ENCODE measurements at regions not wholly inside any gene's neighbourhood (a gene's known extent, or its start where the extent isn't known, plus 50 kb on each side); places are given as distances from the start of the nearest gene placed in this dataset.

GRCh38 chr9:99361817-99362216 lies 139.7 kb downstream of the SEC61B start:
- DNase-seq (ENCODE audit: low spot score) (peak; percentile 45), ATAC-seq (peak; percentile 89)
- ChIA-PET CTCF (interaction anchor here (1.3 kb wide), 1 partner anchor 177 kb away, joined by 3 read pairs; no protein-coding TSS in a partner anchor), POLR2A (no interaction called here)
- TF ChIP-seq EMX1 (CRISPR knock-in tag; IDR thresholded peaks at IDR 0.05) (no peak), FOXP1 (CRISPR knock-in tag; IDR thresholded peaks at IDR 0.05; ENCODE audit: borderline replicate concordance) (no peak), ARID4B (CRISPR knock-in tag; IDR thresholded peaks at IDR 0.05; ENCODE audit: borderline replicate concordance) (no peak), E2F4 (CRISPR knock-in tag; IDR thresholded peaks at IDR 0.05; ENCODE audit: borderline replicate concordance, low read depth) (no peak), PRDM15 (CRISPR knock-in tag; IDR thresholded peaks at IDR 0.05) (no peak), MYBL2 (CRISPR knock-in tag; IDR thresholded peaks at IDR 0.05) (no peak), HMGA2 (CRISPR knock-in tag; IDR thresholded peaks at IDR 0.05) (no peak), GTF2I (CRISPR knock-in tag; conservative IDR thresholded peaks at IDR 0.05) (no peak), ESRRA (CRISPR knock-in tag; IDR thresholded peaks at IDR 0.05; ENCODE audit: borderline replicate concordance) (no peak), FOXJ3 (CRISPR knock-in tag; IDR thresholded peaks at IDR 0.05; ENCODE audit: borderline replicate concordance) (no peak), ZSCAN18 (CRISPR knock-in tag; IDR thresholded peaks at IDR 0.05) (no peak), SMAD4 (CRISPR knock-in tag; IDR thresholded peaks at IDR 0.05) (no peak), OVOL2 (CRISPR knock-in tag; IDR thresholded peaks at IDR 0.05; ENCODE audit: borderline replicate concordance) (no peak), TEAD1 (CRISPR knock-in tag; IDR thresholded peaks at IDR 0.05) (no peak)
- TF ChIP-seq, protein P1, sequence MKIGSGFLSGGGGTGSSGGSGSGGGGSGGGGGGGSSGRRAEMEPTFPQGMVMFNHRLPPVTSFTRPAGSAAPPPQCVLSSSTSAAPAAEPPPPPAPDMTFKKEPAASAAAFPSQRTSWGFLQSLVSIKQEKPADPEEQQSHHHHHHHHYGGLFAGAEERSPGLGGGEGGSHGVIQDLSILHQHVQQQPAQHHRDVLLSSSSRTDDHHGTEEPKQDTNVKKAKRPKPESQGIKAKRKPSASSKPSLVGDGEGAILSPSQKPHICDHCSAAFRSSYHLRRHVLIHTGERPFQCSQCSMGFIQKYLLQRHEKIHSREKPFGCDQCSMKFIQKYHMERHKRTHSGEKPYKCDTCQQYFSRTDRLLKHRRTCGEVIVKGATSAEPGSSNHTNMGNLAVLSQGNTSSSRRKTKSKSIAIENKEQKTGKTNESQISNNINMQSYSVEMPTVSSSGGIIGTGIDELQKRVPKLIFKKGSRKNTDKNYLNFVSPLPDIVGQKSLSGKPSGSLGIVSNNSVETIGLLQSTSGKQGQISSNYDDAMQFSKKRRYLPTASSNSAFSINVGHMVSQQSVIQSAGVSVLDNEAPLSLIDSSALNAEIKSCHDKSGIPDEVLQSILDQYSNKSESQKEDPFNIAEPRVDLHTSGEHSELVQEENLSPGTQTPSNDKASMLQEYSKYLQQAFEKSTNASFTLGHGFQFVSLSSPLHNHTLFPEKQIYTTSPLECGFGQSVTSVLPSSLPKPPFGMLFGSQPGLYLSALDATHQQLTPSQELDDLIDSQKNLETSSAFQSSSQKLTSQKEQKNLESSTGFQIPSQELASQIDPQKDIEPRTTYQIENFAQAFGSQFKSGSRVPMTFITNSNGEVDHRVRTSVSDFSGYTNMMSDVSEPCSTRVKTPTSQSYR (CRISPR knock-in tag; IDR thresholded peaks at IDR 0.05) = no peak
- Mint-ChIP-seq H3K27ac (no peak overlapping the region), H3K4me3 (no peak overlapping the region), H3K4me1 (no peaks in the 10 kb centered on the region), H3K9me3 (0 out of 2 replicates have a peak, but pooled peaks cover 3% of the 10 kb centered on the region), H3K27me3 (ENCODE audit: low read depth) (no peaks in the 10 kb centered on the region; the same call in none of the 2 replicates), H3K36me3 (no peaks in the 10 kb centered on the region)

All from WTC11 (cell line).